HepG2 (cell line): ENCODE measurements at regions not wholly inside any gene's neighbourhood (a gene's known extent, or its start where the extent isn't known, plus 50 kb on each side); places are given as distances from the start of the nearest gene placed in this dataset.
"Not testable (repeated sequence)": the region's sequence is repeated elsewhere in the genome, so short reads cannot be mapped to it uniquely, and the experiment has no call there.

Source experiments
- ATAC-seq: fragments of 200-7000 bp; cut with Tn5 transposase; 3 replicates; pipeline ENCODE4 v1.9.1; 2020; ENCODE audit warnings: mild to moderate bottlenecking, moderate library complexity
- BruUV-seq: library from RNA; stranded (reverse); fragments of 400-500 nt; replicated peaks from 2 replicates; lab custom pipeline; 2021; lab: Mats Ljungman, UMichigan
- CTCF ChIA-PET: fragments of 300-600 bp; formaldehyde crosslinking; extraction: SDS; loops from one replicate; lab custom pipeline; 2021; ENCODE audit warnings: low total read pairs, inconsistent platforms, low intra/inter-chr PET ratio; lab: Yijun Ruan, JAX
- POLR2A ChIA-PET: fragments of 350-600 bp; sonication (Branson Sonifier 250); formaldehyde crosslinking; loops from one replicate; lab custom pipeline; 2020; ENCODE audit warnings: antibody characterized with exemption, inconsistent platforms; lab: Yijun Ruan, JAX
- DNase-seq: peaks from one replicate; pipeline ENCODE4 v3.0.0-alpha.2; 2015; ENCODE audit warnings: low spot score
- FAIRE-seq: peaks from 3 replicates; lab custom pipeline; 2011; peaks lifted over from hg19 to GRCh38; lab: Jason Lieb, UNC
- H2AFZ ChIP-seq: one replicate; pipeline ENCODE4 v1.6.1; 2011; ENCODE audit warnings: low read length, inconsistent platforms
- H3K27ac ChIP-seq: fragments of 300-600 bp; 3 replicates; pipeline ENCODE4 v1.8.0; 2011; ENCODE audit warnings: mixed run types, mild to moderate bottlenecking, mixed read lengths, low read length, inconsistent platforms; ENCODE audit not compliant: insufficient read depth; ENCODE audit errors: extremely low read length
- H3K27me3 ChIP-seq, 2 experiments: fragments of 200-600 bp in 1 of 2; 2 replicates in 1 of 2; 3 replicates in 1 of 2; pipeline versions ENCODE4 v1.6.0 to v1.8.0; 2011; ENCODE audit warnings: low read length in 2 of 2, mild to moderate bottlenecking in 2 of 2, moderate library complexity in 2 of 2, inconsistent platforms in 1 of 2; ENCODE audit not compliant: insufficient read depth in 2 of 2, control insufficient read depth in 1 of 2
- H3K36me3 ChIP-seq, 2 experiments: fragments of 200-600 bp in 1 of 2; replicated peaks in 1 of 2; 2 replicates in 1 of 2; 3 replicates in 1 of 2; pipeline versions ENCODE4 v1.5.1 to v1.8.0; 2011; ENCODE audit warnings: low read length in 2 of 2, inconsistent platforms in 1 of 2; ENCODE audit not compliant: insufficient read depth in 2 of 2, control insufficient read depth in 1 of 2
- H3K4me1 ChIP-seq: 2 replicates; pipeline ENCODE4 v1.5.1; 2012; ENCODE audit warnings: low read length, inconsistent platforms; ENCODE audit not compliant: insufficient read depth
- H3K4me2 ChIP-seq: 2 replicates; pipeline ENCODE4 v1.6.0; 2011; ENCODE audit warnings: low read depth, low read length, inconsistent platforms
- H3K4me3 ChIP-seq, 3 experiments: fragments of 200-600 bp in 1 of 3; sonication (generic), shearing (Covaris generic) in 1 of 3; replicated peaks in 1 of 3; 2 replicates each; pipeline ENCODE4 v1.5.1; 2011 to 2016; ENCODE audit warnings: low read length in 3 of 3, inconsistent platforms in 2 of 3, low read depth in 2 of 3, mild to moderate bottlenecking in 2 of 3, control low read depth in 1 of 3, mixed read lengths in 1 of 3; ENCODE audit not compliant: insufficient read depth in 1 of 3
- H3K79me2 ChIP-seq: one replicate; pipeline ENCODE4 v1.6.1; 2011; ENCODE audit warnings: low read length, inconsistent platforms; ENCODE audit not compliant: insufficient read depth
- H3K9ac ChIP-seq: 2 replicates; pipeline ENCODE4 v1.6.0; 2011; ENCODE audit warnings: mild to moderate bottlenecking, low read depth, low read length, inconsistent platforms; ENCODE audit not compliant: insufficient read depth
- H3K9me3 ChIP-seq: 2 replicates; pipeline ENCODE4 v1.5.1; 2012; ENCODE audit warnings: mild to moderate bottlenecking, low read length
- H4K20me1 ChIP-seq: 2 replicates; pipeline ENCODE4 v1.6.0; 2011; ENCODE audit warnings: inconsistent platforms, mild to moderate bottlenecking, low read length, moderate library complexity; ENCODE audit not compliant: insufficient read depth
- CEBPB ChIP-seq: IDR thresholded peaks from 2 replicates; pipeline ENCODE4 v1.6.1; 2011; ENCODE audit warnings: low read depth, low read length, improper control_type of control experiment, borderline replicate concordance
- CEBPG ChIP-seq: IDR thresholded peaks from 2 replicates; pipeline ENCODE4 v1.6.1; 2016
- ELF3 ChIP-seq: IDR thresholded peaks from 2 replicates; pipeline ENCODE4 v1.6.1; 2016; ENCODE audit warnings: missing genetic modification reagents, missing compliant biosample characterization
- FOSL2 ChIP-seq: sonication (generic); formaldehyde crosslinking; IDR thresholded peaks from 2 replicates; pipeline ENCODE4 v1.4.0; 2020; ENCODE audit warnings: missing genetic modification reagents
- GABPA ChIP-seq, 2 experiments: IDR thresholded peaks; 2 replicates each; pipeline ENCODE4 v1.6.1; 2011 to 2016; ENCODE audit warnings: low read depth in 2 of 2, low read length in 1 of 2, missing biosample characterization in 1 of 2, missing genetic modification characterization in 1 of 2
- GABPB1 ChIP-seq: IDR thresholded peaks from 2 replicates; pipeline ENCODE4 v1.6.1; 2016; ENCODE audit warnings: mild to moderate bottlenecking, missing genetic modification reagents, moderate library complexity, missing compliant biosample characterization
- GATAD2A ChIP-seq: IDR thresholded peaks from 2 replicates; pipeline ENCODE4 v1.6.1; 2016
- HDAC2 ChIP-seq: sonication (generic); formaldehyde crosslinking; IDR thresholded peaks from 2 replicates; pipeline ENCODE4 v1.4.0; 2020; ENCODE audit warnings: missing genetic modification reagents
- HMGXB4 ChIP-seq, 2 experiments: sonication (generic) in 1 of 2; formaldehyde crosslinking in 1 of 2; IDR thresholded peaks; 2 replicates each; pipeline versions ENCODE4 v1.4.0 to v1.6.1; 2018 to 2020; ENCODE audit warnings: missing genetic modification reagents in 2 of 2, borderline replicate concordance in 1 of 2, low read depth in 1 of 2, mild to moderate bottlenecking in 1 of 2, missing biosample characterization in 1 of 2
- IRF2 ChIP-seq: IDR thresholded peaks from 2 replicates; pipeline ENCODE4 v1.6.1; 2018; ENCODE audit warnings: missing genetic modification reagents, missing compliant biosample characterization
- SALL1 ChIP-seq: sonication (generic); formaldehyde crosslinking; IDR thresholded peaks from 2 replicates; pipeline ENCODE4 v1.8.0; 2022; ENCODE audit warnings: mild to moderate bottlenecking, missing genetic modification reagents
- SAP130 ChIP-seq: IDR thresholded peaks from 2 replicates; pipeline ENCODE4 v1.6.1; 2016; ENCODE audit warnings: low read depth
- THAP11 ChIP-seq: IDR thresholded peaks from 2 replicates; pipeline ENCODE4 v1.6.1; 2016; ENCODE audit warnings: missing biosample characterization, missing genetic modification reagents
- ZFX ChIP-seq: sonication (generic); formaldehyde crosslinking; IDR thresholded peaks from 2 replicates; pipeline ENCODE4 v1.4.0; 2020; ENCODE audit warnings: mild to moderate bottlenecking, low read depth, missing genetic modification reagents, moderate library complexity
- ZNF24 ChIP-seq: fragments of 450-650 bp; IDR thresholded peaks from 2 replicates; pipeline ENCODE4 v1.6.1; 2017; ENCODE audit warnings: antibody characterized with exemption, mild to moderate bottlenecking
- WGBS: methylation state at CpG from one replicate; pipeline ENCODE4 v1.1.6; 2017; ENCODE audit warnings: low lambda C conversion rate; 5-methylcytosine and 5-hydroxymethylcytosine counted together
- in situ Hi-C: cut with HindIII; loops from 2 replicates; pipeline ENCODE4 v1.10.0; 2017; ENCODE audit warnings: low pct_unique_long_range_greater_than_20kb; ENCODE audit not compliant: extremely low pct_ligation_motif_present
- intact Hi-C: fragments of 100-400 bp; cut with micrococcal nuclease; formaldehyde crosslinking; loops from one replicate; pipeline ENCODE4 v1.10.0; 2022; ENCODE audit not compliant: unreplicated experiment
- TF ChIP-seq, protein P1 (sequence below): sonication (generic); formaldehyde crosslinking; IDR thresholded peaks from 2 replicates; pipeline ENCODE4 v1.8.1; 2023; ENCODE audit warnings: mild to moderate bottlenecking, moderate library complexity, missing genetic modification reagents
- TF ChIP-seq, protein P2 (sequence below): IDR thresholded peaks from 2 replicates; pipeline ENCODE4 v1.6.1; 2018; ENCODE audit warnings: missing genetic modification reagents, mild to moderate bottlenecking, missing compliant biosample characterization
- TF ChIP-seq, protein P3 (sequence below): sonication (generic); formaldehyde crosslinking; IDR thresholded peaks from 2 replicates; pipeline ENCODE4 v1.4.0; 2020; ENCODE audit warnings: missing genetic modification reagents

GRCh38 chr1:146369940-146370339 is 141.1 kb upstream of the NOTCH2NLA start:
- POLR2A ChIA-PET; H3K9ac ChIP-seq; H3K4me1 ChIP-seq; H2AFZ ChIP-seq; H4K20me1 ChIP-seq; intact Hi-C loops; H3K79me2 ChIP-seq; H3K36me3 ChIP-seq; H3K9me3 ChIP-seq; H3K27me3 ChIP-seq; BruUV-seq; CTCF ChIA-PET; H3K27ac ChIP-seq; ATAC-seq; FAIRE-seq; in situ Hi-C loops; TF ChIP-seq GABPA (IDR thresholded peaks at IDR 0.05; ENCODE audit: low read depth, low read length): not testable (repeated sequence)
- TF ChIP-seq ZNF24 (peak; percentile 95), THAP11 (CRISPR knock-in tag) (0 out of 2 replicates have a peak, but pooled peaks have one; percentile 27), CEBPG (peak; percentile 80), ELF3 (0 out of 2 replicates have a peak, but pooled peaks have one; percentile 30), CEBPB (peak; percentile 62; the same call in 1 of the 2 replicates), GABPA (CRISPR knock-in tag; IDR thresholded peaks at IDR 0.05; ENCODE audit: low read depth) (peak; percentile 32; the same call in 1 of the 2 replicates), ZFX (CRISPR knock-in tag) (peak; percentile 23; the same call in 1 of the 2 replicates), SALL1 (0 out of 2 replicates have a peak, but pooled peaks have one; percentile 20), HMGXB4 (CRISPR knock-in tag; IDR thresholded peaks at IDR 0.05; ENCODE audit: borderline replicate concordance in 1 of 2, low read depth in 1 of 2) (peak; percentile 53 to 91; a peak in 3 of 4 replicates), GABPB1 (CRISPR knock-in tag) (peak; percentile 46; the same call in 1 of the 2 replicates), HDAC2 (CRISPR knock-in tag) (0 out of 2 replicates have a peak, but pooled peaks have one; percentile 24), IRF2 (CRISPR knock-in tag) (peak; percentile 27; the same call in 1 of the 2 replicates), SAP130 (CRISPR knock-in tag) (peak; percentile 44; the same call in 1 of the 2 replicates), FOSL2 (CRISPR knock-in tag) (0 out of 2 replicates have a peak, but pooled peaks have one; percentile 11), GATAD2A (CRISPR knock-in tag) (peak; percentile 39; the same call in 1 of the 2 replicates)
- TF ChIP-seq, protein P1, sequence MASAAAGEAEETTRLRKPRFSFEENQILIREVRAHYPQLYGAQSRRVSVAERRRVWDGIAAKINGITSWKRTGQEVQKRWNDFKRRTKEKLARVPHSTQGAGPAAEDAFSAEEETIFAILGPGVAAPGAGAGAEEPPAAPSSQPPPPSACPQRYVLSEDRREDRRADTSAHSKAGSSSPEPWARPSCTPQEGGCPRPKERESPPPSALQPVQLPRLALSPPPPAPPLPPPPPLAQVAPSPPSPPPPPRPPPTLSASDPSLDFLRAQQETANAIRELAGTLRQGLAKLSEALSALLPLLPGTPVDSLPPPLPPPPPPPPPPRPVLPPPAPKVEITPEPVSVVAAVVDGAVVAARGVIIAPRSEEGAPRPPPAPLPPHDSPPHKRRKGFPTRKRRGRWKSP (CRISPR knock-in tag), result peak; percentile 78
- TF ChIP-seq, protein P2, sequence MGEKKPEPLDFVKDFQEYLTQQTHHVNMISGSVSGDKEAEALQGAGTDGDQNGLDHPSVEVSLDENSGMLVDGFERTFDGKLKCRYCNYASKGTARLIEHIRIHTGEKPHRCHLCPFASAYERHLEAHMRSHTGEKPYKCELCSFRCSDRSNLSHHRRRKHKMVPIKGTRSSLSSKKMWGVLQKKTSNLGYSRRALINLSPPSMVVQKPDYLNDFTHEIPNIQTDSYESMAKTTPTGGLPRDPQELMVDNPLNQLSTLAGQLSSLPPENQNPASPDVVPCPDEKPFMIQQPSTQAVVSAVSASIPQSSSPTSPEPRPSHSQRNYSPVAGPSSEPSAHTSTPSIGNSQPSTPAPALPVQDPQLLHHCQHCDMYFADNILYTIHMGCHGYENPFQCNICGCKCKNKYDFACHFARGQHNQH (CRISPR knock-in tag), result peak; percentile 57; the same call in 1 of the 2 replicates
- TF ChIP-seq, protein P3, sequence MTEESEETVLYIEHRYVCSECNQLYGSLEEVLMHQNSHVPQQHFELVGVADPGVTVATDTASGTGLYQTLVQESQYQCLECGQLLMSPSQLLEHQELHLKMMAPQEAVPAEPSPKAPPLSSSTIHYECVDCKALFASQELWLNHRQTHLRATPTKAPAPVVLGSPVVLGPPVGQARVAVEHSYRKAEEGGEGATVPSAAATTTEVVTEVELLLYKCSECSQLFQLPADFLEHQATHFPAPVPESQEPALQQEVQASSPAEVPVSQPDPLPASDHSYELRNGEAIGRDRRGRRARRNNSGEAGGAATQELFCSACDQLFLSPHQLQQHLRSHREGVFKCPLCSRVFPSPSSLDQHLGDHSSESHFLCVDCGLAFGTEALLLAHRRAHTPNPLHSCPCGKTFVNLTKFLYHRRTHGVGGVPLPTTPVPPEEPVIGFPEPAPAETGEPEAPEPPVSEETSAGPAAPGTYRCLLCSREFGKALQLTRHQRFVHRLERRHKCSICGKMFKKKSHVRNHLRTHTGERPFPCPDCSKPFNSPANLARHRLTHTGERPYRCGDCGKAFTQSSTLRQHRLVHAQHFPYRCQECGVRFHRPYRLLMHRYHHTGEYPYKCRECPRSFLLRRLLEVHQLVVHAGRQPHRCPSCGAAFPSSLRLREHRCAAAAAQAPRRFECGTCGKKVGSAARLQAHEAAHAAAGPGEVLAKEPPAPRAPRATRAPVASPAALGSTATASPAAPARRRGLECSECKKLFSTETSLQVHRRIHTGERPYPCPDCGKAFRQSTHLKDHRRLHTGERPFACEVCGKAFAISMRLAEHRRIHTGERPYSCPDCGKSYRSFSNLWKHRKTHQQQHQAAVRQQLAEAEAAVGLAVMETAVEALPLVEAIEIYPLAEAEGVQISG, result 0 out of 2 replicates have a peak, but pooled peaks have one; percentile 22
- DNase-seq, result peak; percentile 52
- peak overlapping the region in 2 of 3 experiments; percentile 41 to 62; a peak in 3 of 6 replicates for H3K4me3 ChIP-seq
- H3K4me2 ChIP-seq, result peak overlapping the region; percentile 51
- 0% methylated on average over 2 of the region's 23 CpGs for WGBS
